ENCODE measurements at regions not wholly inside any gene's neighbourhood (a gene's known extent, or its start where the extent isn't known, plus 50 kb on each side); places are given as distances from the start of the nearest gene placed in this dataset.

GRCh38 chr2:437180-437579 is 149.3 kb upstream of the ALKAL2 start:
- DNase-seq = no peak
- WGBS, 4 donors = 58 to 81% (median 75%) methylated on average over 4 to 5 of the region's 5 CpGs
- Histone ChIP-seq H3K4me3 (no peak overlapping the region), H3K36me3 (replicated peaks in 1 of 2) (no peaks in the 10 kb centered on the region), H3K4me1 (replicated peaks in 1 of 2) (no peaks in the 10 kb centered on the region), H3K9me3 (replicated peaks in 1 of 3) (no peaks in the 10 kb centered on the region), H3K27me3 (no peaks in the 10 kb centered on the region), H3K27ac (no peak overlapping the region)
- intact Hi-C loops (cut with DNase I) = no loop called here
- TF ChIP-seq POLR2A (IDR thresholded peaks at IDR 0.05) = no peak
- TF ChIP-seq, protein P1, sequence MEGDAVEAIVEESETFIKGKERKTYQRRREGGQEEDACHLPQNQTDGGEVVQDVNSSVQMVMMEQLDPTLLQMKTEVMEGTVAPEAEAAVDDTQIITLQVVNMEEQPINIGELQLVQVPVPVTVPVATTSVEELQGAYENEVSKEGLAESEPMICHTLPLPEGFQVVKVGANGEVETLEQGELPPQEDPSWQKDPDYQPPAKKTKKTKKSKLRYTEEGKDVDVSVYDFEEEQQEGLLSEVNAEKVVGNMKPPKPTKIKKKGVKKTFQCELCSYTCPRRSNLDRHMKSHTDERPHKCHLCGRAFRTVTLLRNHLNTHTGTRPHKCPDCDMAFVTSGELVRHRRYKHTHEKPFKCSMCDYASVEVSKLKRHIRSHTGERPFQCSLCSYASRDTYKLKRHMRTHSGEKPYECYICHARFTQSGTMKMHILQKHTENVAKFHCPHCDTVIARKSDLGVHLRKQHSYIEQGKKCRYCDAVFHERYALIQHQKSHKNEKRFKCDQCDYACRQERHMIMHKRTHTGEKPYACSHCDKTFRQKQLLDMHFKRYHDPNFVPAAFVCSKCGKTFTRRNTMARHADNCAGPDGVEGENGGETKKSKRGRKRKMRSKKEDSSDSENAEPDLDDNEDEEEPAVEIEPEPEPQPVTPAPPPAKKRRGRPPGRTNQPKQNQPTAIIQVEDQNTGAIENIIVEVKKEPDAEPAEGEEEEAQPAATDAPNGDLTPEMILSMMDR (IDR thresholded peaks at IDR 0.05) = no peak

- WGBS, 4 donors = 81 to 95% (median 93%) methylated on average over 12 to 14 of the region's 14 CpGs
- intact Hi-C loops (cut with DNase I) = no loop called here
- no peak for DNase-seq
- H3K27ac ChIP-seq = no peak overlapping the region
- H3K4me3 ChIP-seq = no peak overlapping the region
- no peaks in the 10 kb centered on the region for H3K27me3 ChIP-seq
- H3K4me1 ChIP-seq (replicated peaks in 1 of 2) = no peaks in the 10 kb centered on the region
- H3K36me3 ChIP-seq (replicated peaks in 1 of 2) = no peaks in the 10 kb centered on the region
- H3K9me3 ChIP-seq (replicated peaks in 1 of 3) = no peaks in the 10 kb centered on the region
- TF ChIP-seq, protein P1 (IDR thresholded peaks at IDR 0.05) = no peak
- no peak for TF ChIP-seq POLR2A (IDR thresholded peaks at IDR 0.05)
These were observed 148.3 kb upstream of the ALKAL2 start for GRCh38 chr2:436205-436604.

- TF ChIP-seq, protein P1 (IDR thresholded peaks at IDR 0.05) = no peak
- TF ChIP-seq POLR2A (IDR thresholded peaks at IDR 0.05) = no peak
- Histone ChIP-seq H3K4me1 (replicated peaks in 1 of 2) (no peaks in the 10 kb centered on the region), H3K4me3 (no peak overlapping the region), H3K36me3 (replicated peaks in 1 of 2) (no peaks in the 10 kb centered on the region), H3K27ac (no peak overlapping the region), H3K9me3 (replicated peaks in 1 of 3) (no peaks in the 10 kb centered on the region), H3K27me3 (no peaks in the 10 kb centered on the region)
- intact Hi-C loops (cut with DNase I) = no loop called here
- DNase-seq = no peak
These were observed 146.7 kb upstream of the ALKAL2 start for GRCh38 chr2:434625-435024.

- intact Hi-C loops (cut with DNase I) = no loop called here
- Histone ChIP-seq H3K9me3 (replicated peaks in 1 of 3) (no peaks in the 10 kb centered on the region), H3K27ac (no peak overlapping the region), H3K27me3 (no peaks in the 10 kb centered on the region), H3K4me3 (no peak overlapping the region), H3K4me1 (replicated peaks in 1 of 2) (no peaks in the 10 kb centered on the region), H3K36me3 (replicated peaks in 1 of 2) (no peaks in the 10 kb centered on the region)
- TF ChIP-seq, protein P1 (IDR thresholded peaks at IDR 0.05) = no peak
- TF ChIP-seq POLR2A (IDR thresholded peaks at IDR 0.05) = no peak
- 76 to 88% (median 84%) methylated on average over 3 to 4 of the region's 4 CpGs for WGBS, 4 donors
- no peak for DNase-seq
These were observed 145.3 kb upstream of the ALKAL2 start for GRCh38 chr2:433216-433615.
